Stimulated activated CD8-positive, alpha-beta memory T cell treated with anti-CD3 and anti-CD28 coated beads, Interleukin-15, amount 100 ng/mL, for 48 hours (primary cell): ENCODE measurements at regions not wholly inside any gene's neighbourhood (a gene's known extent, or its start where the extent isn't known, plus 50 kb on each side); places are given as distances from the start of the nearest gene placed in this dataset.
"Not testable (repeated sequence)": the region's sequence is repeated elsewhere in the genome, so short reads cannot be mapped to it uniquely, and the experiment has no call there.

Experiments used
- DNase-seq, 2 donors: peaks; one replicate each; pipeline ENCODE4 v3.0.0-alpha.2; 2020; ENCODE audit warnings: low read depth in 2 of 2

GRCh38 chr2:64879745-64880144 lies 109.5 kb upstream of the SLC1A4 start:
- no peak for DNase-seq

GRCh38 chr2:64880193-64880951 lies 108.8 kb upstream of the SLC1A4 start:
- DNase-seq, result no peak

DNA sequence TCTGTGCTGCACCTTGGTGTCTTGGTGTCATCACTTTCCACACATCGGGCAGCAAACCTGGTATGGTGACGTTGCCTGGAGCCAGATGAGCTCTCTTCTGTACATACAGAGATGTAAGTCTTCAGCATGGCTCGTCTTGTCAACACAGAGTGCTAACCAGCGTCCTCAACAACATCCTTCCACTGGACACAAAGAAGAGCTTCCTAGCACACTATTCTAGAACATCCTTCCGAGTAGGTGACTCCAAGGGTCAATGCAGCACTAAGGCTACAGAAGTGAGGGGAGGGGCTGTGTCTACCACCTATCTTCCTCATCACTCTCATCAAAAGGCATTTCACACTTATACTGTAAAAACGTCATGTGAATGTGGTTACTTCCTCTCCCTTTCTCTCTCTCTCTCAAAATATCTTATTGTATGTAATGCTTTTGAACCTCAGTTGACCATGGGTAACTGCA lies 108.1 kb upstream of the SLC1A4 start:
- DNase-seq, result no peak

DNA sequence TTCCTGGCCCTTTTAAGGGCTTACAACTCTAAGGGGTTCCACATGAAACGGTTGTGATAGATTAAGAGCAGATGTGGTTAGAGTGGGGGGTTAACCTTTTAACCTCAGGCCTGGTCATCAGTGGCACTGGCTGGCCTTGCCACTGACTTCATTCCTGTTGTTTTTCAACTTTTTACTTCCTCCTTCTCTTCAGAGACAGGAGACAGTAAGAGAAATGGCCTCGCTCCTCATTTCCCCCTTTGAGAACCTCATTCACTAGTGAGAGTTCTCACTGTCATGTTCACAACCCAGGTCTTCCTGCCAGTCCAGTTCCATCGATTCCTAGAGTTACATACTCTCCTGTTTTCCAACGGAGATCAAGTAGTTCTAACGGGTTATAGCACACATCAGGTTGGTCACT lies 101.6 kb upstream of the SLC1A4 start:
- DNase-seq, result no peak

DNA sequence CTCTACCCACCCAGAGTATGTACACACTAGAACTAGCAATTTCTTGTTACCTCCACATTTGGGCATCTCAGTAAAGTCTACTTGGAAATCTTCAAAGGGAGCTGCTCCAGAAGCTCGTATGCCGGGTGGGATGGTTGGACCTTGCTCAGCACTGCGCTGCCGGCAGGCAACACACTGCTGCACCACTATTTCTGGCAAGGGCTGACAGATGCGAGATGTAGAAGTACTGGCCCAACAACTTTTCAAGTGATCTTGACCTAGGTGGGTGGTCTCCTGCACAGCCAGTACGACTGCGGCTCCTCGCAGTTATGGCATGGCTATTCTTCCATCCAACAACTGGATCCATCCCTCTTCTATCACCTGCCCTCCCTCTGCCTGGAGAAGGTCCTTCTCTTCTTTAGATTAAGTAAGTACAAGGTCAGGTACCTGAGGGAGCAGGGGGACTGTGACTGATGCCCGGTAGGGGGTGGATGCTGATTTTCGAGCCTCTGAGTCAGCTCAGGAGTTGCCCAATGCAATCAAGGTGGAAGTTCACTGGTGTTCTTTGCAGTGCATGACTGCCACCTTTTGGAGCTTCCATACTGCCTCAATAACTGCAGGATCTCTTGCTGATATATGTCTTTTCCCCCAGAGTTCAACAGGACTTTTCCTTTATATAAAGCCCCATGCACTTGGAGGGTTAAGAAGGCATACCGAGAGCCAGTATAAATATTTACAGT lies 100.4 kb upstream of the SLC1A4 start:
- no peak for DNase-seq

DNA sequence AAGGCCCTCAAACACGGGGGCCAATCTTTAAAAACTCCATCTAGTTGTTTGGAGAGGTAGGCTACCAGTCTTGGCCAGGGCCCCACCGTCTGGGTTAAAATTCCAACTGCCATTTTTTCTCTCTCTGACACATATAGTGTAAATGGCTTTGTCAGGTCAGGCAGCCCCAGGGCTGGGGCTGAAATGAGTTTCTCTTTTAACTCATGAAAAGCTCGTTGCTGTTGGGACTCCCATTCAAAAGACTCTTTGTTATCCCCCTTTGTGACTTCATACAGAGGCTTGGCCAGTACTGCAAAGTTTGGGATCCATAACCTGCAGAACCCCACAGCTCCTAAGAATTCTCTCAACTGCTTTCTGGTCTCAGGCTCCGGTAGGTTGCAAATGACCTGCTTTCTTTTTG lies 99.4 kb upstream of the SLC1A4 start:
- DNase-seq, result no peak

DNA sequence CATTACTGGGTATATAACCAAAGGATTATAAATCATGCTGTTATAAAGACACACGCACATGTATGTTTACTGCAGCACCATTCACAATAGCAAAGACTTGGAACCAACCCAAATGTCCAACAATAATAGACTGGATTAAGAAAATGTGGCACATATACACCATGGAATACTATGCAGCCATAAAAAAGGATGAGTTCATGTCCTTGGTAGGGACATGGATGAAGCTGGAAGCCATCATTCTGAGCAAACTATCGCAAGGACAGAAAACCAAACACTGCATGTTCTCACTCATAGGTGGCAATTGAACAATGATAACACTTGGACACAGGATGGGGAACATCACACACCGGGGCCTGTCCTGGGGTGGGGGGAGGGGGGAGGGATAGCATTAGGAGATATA lies 92.6 kb upstream of the SLC1A4 start:
- not testable (repeated sequence) for DNase-seq

DNA sequence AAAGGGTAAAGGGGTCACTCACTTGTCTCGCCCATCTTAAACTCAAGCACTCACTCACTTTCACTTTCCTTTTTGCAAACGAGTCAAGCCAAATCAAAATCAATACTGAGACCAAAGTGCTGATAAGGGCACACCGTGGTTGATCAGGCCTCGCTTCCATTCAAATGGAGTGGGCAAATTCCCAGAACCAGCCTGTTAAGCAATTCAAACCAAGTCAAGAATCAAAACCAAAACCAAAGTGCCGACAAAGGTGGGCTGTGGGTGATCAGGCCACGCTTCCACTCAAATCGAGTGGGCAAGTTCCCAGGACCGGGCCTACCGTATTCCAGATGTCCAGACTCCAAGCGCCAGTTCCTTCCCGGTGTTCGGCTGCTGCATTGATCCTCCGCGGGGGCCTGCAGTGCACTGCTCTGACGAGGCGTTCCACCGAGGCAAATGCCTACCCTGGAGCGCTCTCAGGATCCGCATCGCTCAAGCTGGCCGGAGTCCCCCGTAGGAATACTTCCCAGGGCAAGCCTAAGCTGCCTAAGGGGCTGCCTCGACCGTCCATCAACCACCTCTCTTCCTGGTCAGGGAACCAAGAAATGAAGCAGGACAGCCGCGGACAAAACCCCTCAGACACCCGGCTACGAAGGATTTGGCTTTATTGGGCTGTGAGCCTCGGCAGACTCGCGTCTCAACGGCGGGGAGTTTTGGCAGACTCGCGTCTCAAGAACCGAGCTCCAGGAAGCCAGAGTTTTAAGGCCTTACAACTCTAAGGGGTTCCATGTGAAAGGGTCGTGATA lies 89.9 kb upstream of the SLC1A4 start:
- no peak for DNase-seq

- DNase-seq, result not testable (repeated sequence)
These were observed 89.3 kb upstream of the SLC1A4 start for GRCh38 chr2:64899876-64900275.

- no peak for DNase-seq
These were observed 84.5 kb upstream of the SLC1A4 start for GRCh38 chr2:64904413-64905329.

GRCh38 chr2:64905338-64906024 lies 83.7 kb upstream of the SLC1A4 start:
- DNase-seq, result no peak

- DNase-seq, result no peak
These were observed 82.2 kb upstream of the SLC1A4 start for GRCh38 chr2:64906853-64907536.

DNA sequence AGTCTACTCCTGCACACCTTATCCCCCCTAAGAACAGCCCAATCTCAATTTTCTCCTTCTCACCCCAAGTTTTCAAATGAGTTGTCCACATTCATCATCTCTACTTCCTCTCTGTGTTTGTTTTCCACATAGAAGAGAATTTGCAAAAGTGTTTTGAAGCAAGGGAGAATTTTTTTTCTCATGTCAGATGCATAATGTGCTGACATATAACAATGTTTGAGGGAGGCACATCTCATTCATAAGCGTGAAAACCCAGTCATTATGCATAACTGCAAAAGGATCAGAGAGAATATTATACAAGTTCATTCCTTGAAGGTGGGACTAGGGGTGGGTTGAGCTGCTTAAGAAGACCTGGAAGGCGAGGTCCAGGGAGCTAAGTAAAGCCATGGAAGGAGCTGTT lies 80.8 kb upstream of the SLC1A4 start:
- no peak for DNase-seq

DNA sequence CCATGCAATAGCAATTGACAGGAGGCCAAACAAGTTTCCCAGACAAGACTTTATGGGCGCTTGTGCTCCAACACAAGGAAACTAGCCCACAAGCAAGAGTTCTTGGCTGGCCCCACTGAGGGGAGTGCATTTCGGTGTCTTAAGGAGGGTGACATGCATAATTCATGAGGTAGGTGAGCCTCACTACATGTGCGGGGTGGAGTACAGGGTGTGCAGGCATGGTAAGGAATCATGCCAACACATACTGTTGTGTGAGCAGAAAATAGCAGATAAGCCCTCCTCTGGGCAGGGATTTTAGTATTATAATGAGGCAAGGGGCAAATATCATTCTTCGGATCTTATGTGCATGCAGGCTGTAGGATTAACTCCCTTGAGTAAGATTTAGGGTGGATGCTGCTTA lies 78.7 kb upstream of the SLC1A4 start:
- DNase-seq, result no peak

- no peak for DNase-seq
These were observed 78.2 kb upstream of the SLC1A4 start for GRCh38 chr2:64910972-64911433.

DNA sequence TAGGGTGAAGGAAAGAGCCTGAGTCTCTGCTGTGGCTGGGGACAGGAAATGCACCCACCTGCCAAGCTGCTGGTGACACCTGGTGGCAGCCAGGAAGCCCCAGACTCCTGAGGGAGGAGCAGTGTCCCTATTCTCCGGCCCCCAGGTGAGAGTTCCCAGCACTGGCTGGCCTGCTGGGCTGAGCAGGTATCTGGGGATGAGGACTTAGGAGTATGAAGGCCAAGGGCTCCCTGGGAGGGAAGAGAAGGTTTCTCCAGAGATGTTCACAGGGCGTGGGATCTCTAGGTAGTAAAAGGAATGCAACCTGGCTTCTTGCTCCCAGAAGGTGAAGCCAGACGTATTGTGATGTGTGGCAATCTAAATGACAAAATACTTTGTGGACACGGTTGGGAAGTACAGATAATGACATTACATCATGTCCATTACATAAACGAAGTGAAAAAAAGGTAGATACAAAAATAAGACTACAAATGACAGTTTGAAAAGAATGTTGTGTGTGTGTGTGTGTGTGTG lies 75.8 kb upstream of the SLC1A4 start:
- DNase-seq, result no peak

DNA sequence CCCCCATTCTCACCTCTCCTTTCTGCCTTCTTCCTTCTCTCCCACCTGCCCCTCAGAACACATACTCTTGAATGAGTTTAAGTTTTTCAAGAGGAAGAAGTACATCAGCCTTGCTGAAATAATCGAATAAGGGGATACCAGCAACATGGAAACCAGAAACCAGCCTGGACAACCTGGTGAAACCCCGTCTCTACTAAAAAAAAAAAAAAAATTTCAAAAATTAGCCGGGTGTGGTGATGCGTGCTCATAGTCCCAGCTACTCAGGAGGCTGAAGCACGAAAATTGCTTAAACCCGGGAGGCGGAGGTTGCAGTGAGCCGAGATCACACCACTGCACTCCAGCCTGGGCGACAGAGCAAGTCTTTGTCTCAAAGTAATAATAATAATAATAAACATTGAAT lies 75.0 kb upstream of the SLC1A4 start:
- no peak for DNase-seq

GRCh38 chr2:64914735-64915509 lies 74.3 kb upstream of the SLC1A4 start:
- DNase-seq, result no peak

DNA sequence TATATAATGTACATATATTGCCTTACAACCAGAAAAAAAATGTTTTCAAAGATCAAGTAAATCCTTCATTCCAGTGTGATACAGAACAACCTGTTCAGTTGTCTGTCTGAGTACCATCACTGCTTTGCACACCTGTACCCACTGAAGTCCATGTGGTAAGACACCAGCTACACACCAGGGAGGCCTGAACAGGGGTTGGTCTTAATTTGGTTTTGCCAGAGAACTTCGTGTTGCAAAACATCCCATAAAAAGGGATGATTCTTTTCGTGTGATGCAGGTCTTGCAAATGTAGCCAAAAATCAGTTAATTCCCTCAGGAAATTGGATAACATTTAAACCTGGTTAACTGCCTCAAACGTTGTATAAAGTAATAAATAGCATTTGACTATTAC lies 73.7 kb upstream of the SLC1A4 start:
- no peak for DNase-seq
